ENCODE measurements at regions not wholly inside any gene's neighbourhood (a gene's known extent, or its start where the extent isn't known, plus 50 kb on each side); places are given as distances from the start of the nearest gene placed in this dataset.

DNA sequence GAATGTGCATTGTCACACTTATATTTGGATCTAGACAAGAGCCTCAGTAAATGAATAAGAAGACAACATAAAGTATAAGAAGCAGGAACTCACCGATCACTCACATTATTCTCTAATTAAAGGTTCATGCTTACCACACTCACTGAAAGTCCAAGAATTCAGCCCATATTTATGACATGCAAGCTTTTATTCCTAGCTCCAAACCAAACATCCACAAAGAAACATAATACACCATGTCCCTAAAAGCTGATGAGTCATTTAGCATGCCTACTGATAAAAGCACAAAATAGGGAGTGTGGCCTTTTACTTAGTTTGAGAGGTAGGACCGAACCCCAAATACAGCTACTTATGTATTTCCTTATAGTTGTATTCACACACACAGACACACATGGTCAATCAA, 1094.6 kb upstream of the CDH2 start:
- Histone ChIP-seq H3K4me3 (replicated peaks in 1 of 4; ENCODE audit: control extremely low read depth in 1 of 4, insufficient read depth in 1 of 4, low read depth in 3 of 4, low read length in 4 of 4) (no peak overlapping the region), H3K36me3 (ENCODE audit: control insufficient read depth, insufficient read depth, low read length) (no peaks in the 10 kb centered on the region), H3K27ac (ENCODE audit: insufficient read depth, low read length) (no peak overlapping the region), H3K4me1 (ENCODE audit: control insufficient read depth, extremely low read depth, insufficient read depth, low read length) (no peaks in the 10 kb centered on the region), H3K9ac (ENCODE audit: insufficient read depth, low read length) (no peak overlapping the region), H3K79me2 (ENCODE audit: control insufficient read depth, insufficient read depth, low read length) (no peaks in the 10 kb centered on the region), H3K27me3 (ENCODE audit: control insufficient read depth, insufficient read depth, low read length) (no peaks in the 10 kb centered on the region), H2AFZ (ENCODE audit: low read length) (no peak overlapping the region), H3K9me3 (ENCODE audit: control insufficient read depth, insufficient read depth, low read depth, low read length) (no peaks in the 10 kb centered on the region), H4K20me1 (ENCODE audit: control insufficient read depth, extremely low read depth, insufficient read depth, low read length) (no peaks in the 10 kb centered on the region), H3K4me2 (ENCODE audit: extremely low read depth, insufficient read depth, low read length) (no peak overlapping the region)
- TF ChIP-seq EZH2 (IDR thresholded peaks at IDR 0.05; ENCODE audit: low read length, missing control alignments) = no peak
- TF ChIP-seq, protein P1, sequence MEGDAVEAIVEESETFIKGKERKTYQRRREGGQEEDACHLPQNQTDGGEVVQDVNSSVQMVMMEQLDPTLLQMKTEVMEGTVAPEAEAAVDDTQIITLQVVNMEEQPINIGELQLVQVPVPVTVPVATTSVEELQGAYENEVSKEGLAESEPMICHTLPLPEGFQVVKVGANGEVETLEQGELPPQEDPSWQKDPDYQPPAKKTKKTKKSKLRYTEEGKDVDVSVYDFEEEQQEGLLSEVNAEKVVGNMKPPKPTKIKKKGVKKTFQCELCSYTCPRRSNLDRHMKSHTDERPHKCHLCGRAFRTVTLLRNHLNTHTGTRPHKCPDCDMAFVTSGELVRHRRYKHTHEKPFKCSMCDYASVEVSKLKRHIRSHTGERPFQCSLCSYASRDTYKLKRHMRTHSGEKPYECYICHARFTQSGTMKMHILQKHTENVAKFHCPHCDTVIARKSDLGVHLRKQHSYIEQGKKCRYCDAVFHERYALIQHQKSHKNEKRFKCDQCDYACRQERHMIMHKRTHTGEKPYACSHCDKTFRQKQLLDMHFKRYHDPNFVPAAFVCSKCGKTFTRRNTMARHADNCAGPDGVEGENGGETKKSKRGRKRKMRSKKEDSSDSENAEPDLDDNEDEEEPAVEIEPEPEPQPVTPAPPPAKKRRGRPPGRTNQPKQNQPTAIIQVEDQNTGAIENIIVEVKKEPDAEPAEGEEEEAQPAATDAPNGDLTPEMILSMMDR (conservative IDR thresholded peaks at IDR 0.05 in 1 of 2, IDR thresholded peaks at IDR 0.05 in 1 of 2; ENCODE audit: low read depth in 1 of 2, low read length in 2 of 2) = no peak
- DNase-seq (ENCODE audit: low read depth in 2 of 2) = peak; percentile 53 to 61

DNA sequence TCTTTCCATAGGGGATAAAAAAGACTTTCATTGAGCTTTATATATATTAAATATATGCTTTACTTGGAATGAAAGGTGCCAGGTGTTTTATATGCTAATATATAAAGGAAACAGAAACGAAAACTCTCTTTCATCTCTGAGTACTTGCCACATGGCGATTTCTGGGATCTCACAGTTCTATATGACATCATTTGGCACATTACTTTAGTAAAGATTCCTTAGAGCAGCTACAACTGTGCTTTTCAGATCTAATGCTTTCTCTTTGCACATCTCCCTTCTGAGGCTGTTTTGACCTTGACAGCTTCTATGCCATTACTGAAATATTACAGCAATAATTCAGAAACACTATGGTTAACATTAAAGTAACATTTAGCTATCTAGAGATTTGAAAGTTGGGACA, 1082.9 kb upstream of the CDH2 start:
- H4K20me1 ChIP-seq (ENCODE audit: control insufficient read depth, extremely low read depth, insufficient read depth, low read length) = no peaks in the 10 kb centered on the region
- TF ChIP-seq, protein P1 (conservative IDR thresholded peaks at IDR 0.05 in 1 of 2, IDR thresholded peaks at IDR 0.05 in 1 of 2; ENCODE audit: low read depth in 1 of 2, low read length in 2 of 2) = no peak
- no peak for TF ChIP-seq EZH2 (IDR thresholded peaks at IDR 0.05; ENCODE audit: low read length, missing control alignments)
- no peaks in the 10 kb centered on the region for H3K4me1 ChIP-seq (ENCODE audit: control insufficient read depth, extremely low read depth, insufficient read depth, low read length)
- H3K36me3 ChIP-seq (ENCODE audit: control insufficient read depth, insufficient read depth, low read length) = no peaks in the 10 kb centered on the region
- H3K4me2 ChIP-seq (ENCODE audit: extremely low read depth, insufficient read depth, low read length) = no peak overlapping the region
- H3K9me3 ChIP-seq (ENCODE audit: control insufficient read depth, insufficient read depth, low read depth, low read length) = no peaks in the 10 kb centered on the region
- no peak overlapping the region for H3K9ac ChIP-seq (ENCODE audit: insufficient read depth, low read length)
- H3K27ac ChIP-seq (ENCODE audit: insufficient read depth, low read length) = no peak overlapping the region
- H3K79me2 ChIP-seq (ENCODE audit: control insufficient read depth, insufficient read depth, low read length) = no peaks in the 10 kb centered on the region
- DNase-seq (ENCODE audit: low read depth in 2 of 2) = peak in 1 of 2 donors; percentile 1
- no peak overlapping the region for H3K4me3 ChIP-seq (replicated peaks in 1 of 4; ENCODE audit: control extremely low read depth in 1 of 4, insufficient read depth in 1 of 4, low read depth in 3 of 4, low read length in 4 of 4)
- H2AFZ ChIP-seq (ENCODE audit: low read length) = no peak overlapping the region
- no peaks in the 10 kb centered on the region for H3K27me3 ChIP-seq (ENCODE audit: control insufficient read depth, insufficient read depth, low read length)

DNA sequence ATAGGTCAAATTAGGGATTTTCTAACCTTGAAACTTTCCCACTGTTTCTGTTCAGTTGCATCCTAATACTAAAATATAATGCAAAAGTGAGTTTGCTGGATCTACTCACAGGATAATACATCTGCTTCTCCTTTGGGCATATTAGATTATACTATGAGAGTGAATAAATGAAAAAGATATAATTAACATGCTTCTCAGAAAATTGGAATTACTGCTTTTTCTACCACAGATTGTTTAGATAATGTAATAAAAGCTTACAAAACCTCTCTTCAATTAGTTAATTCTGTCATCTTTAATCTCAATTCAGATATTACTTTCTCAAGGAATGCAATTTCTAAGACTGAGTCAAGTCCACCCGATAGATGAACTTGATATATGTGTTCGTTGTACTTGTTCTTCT, 1077.2 kb upstream of the CDH2 start:
- no peaks in the 10 kb centered on the region for H3K9me3 ChIP-seq (ENCODE audit: control insufficient read depth, insufficient read depth, low read depth, low read length)
- no peaks in the 10 kb centered on the region for H3K79me2 ChIP-seq (ENCODE audit: control insufficient read depth, insufficient read depth, low read length)
- H2AFZ ChIP-seq (ENCODE audit: low read length) = no peak overlapping the region
- H3K4me1 ChIP-seq (ENCODE audit: control insufficient read depth, extremely low read depth, insufficient read depth, low read length) = no peaks in the 10 kb centered on the region
- H3K9ac ChIP-seq (ENCODE audit: insufficient read depth, low read length) = no peak overlapping the region
- no peaks in the 10 kb centered on the region for H3K36me3 ChIP-seq (ENCODE audit: control insufficient read depth, insufficient read depth, low read length)
- H3K27me3 ChIP-seq (ENCODE audit: control insufficient read depth, insufficient read depth, low read length) = no peaks in the 10 kb centered on the region
- H3K4me2 ChIP-seq (ENCODE audit: extremely low read depth, insufficient read depth, low read length) = no peak overlapping the region
- H4K20me1 ChIP-seq (ENCODE audit: control insufficient read depth, extremely low read depth, insufficient read depth, low read length) = no peaks in the 10 kb centered on the region
- DNase-seq (ENCODE audit: low read depth in 2 of 2) = no peak
- no peak overlapping the region for H3K4me3 ChIP-seq (replicated peaks in 1 of 4; ENCODE audit: control extremely low read depth in 1 of 4, insufficient read depth in 1 of 4, low read depth in 3 of 4, low read length in 4 of 4)
- no peak overlapping the region for H3K27ac ChIP-seq (ENCODE audit: insufficient read depth, low read length)
- TF ChIP-seq EZH2 (IDR thresholded peaks at IDR 0.05; ENCODE audit: low read length, missing control alignments) = no peak
- TF ChIP-seq, protein P1 (conservative IDR thresholded peaks at IDR 0.05 in 1 of 2, IDR thresholded peaks at IDR 0.05 in 1 of 2; ENCODE audit: low read depth in 1 of 2, low read length in 2 of 2) = no peak

All from fibroblast of lung (primary cell).